ENCODE measurements at regions not wholly inside any gene's neighbourhood (a gene's known extent, or its start where the extent isn't known, plus 50 kb on each side); places are given as distances from the start of the nearest gene placed in this dataset.

- Histone ChIP-seq H3K36me3 (replicated peaks in 1 of 2; ENCODE audit: control extremely low read depth in 1 of 2, control insufficient read depth in 1 of 2, extremely low read depth in 1 of 2, insufficient read depth in 2 of 2, low read length in 1 of 2) (no peaks in the 10 kb centered on the region), H3K9me3 (ENCODE audit: control extremely low read depth in 1 of 3, control insufficient read depth in 2 of 3, insufficient read depth in 1 of 3, low read length in 2 of 3) (no peaks in the 10 kb centered on the region), H2AFZ (ENCODE audit: insufficient read depth, low read depth, low read length, poor library complexity, severe bottlenecking) (no peak overlapping the region), H3K9ac (ENCODE audit: low read length) (no peak overlapping the region), H3K79me2 (ENCODE audit: control insufficient read depth, insufficient read depth, low read length) (no peaks in the 10 kb centered on the region), H3K27me3 (replicated peaks in 1 of 4; ENCODE audit: control extremely low read depth in 1 of 4, control insufficient read depth in 3 of 4, insufficient read depth in 4 of 4, low read length in 3 of 4) (no peaks in the 10 kb centered on the region), H3K4me3 (ENCODE audit: control extremely low read depth in 1 of 5, extremely low read depth in 1 of 5, insufficient read depth in 1 of 5, low read depth in 2 of 5, low read length in 4 of 5) (no peak overlapping the region), H4K20me1 (ENCODE audit: control insufficient read depth, insufficient read depth, low read length, poor library complexity, severe bottlenecking) (no peaks in the 10 kb centered on the region), H3K4me1 (ENCODE audit: control insufficient read depth in 2 of 2, insufficient read depth in 2 of 2, low read length in 2 of 2) (no peaks in the 10 kb centered on the region), H3K4me2 (replicated peaks; ENCODE audit: low read depth, low read length, poor library complexity, severe bottlenecking) (no peak overlapping the region), H3K27ac (ENCODE audit: low read length in 2 of 2) (no peak overlapping the region)
- Mint-ChIP-seq H3K27me3 (no peaks in the 10 kb centered on the region), H3K27ac (no peak overlapping the region), H3K4me1 (no peaks in the 10 kb centered on the region), H3K9me3 (ENCODE audit: insufficient read depth) (no peaks in the 10 kb centered on the region), H3K4me3 (no peak overlapping the region)
- ChIA-PET POLR2A (no interaction called here), CTCF (no interaction called here)
- WGBS (ENCODE audit: insufficient coverage): 89% methylated on average over 1 of the region's 3 CpGs
- DNase-seq (no peak), ATAC-seq (ENCODE audit: low read depth) (no peak)
- no peak for TF ChIP-seq CTCF (IDR thresholded peaks at IDR 0.05)
- no peak for TF ChIP-seq EZH2 (IDR thresholded peaks at IDR 0.05; ENCODE audit: borderline replicate concordance, insufficient read depth, low read depth, low read length, poor library complexity, severe bottlenecking)
- intact Hi-C loops (cut with micrococcal nuclease): no loop called here
These were observed 67.2 kb upstream of the OLFM4 start for GRCh38 chr13:52961256-52961910.

- Histone ChIP-seq H3K27ac (ENCODE audit: low read length in 2 of 2) (no peak overlapping the region), H3K27me3 (replicated peaks in 1 of 4; ENCODE audit: control extremely low read depth in 1 of 4, control insufficient read depth in 3 of 4, insufficient read depth in 4 of 4, low read length in 3 of 4) (no peaks in the 10 kb centered on the region), H3K79me2 (ENCODE audit: control insufficient read depth, insufficient read depth, low read length) (no peaks in the 10 kb centered on the region), H4K20me1 (ENCODE audit: control insufficient read depth, insufficient read depth, low read length, poor library complexity, severe bottlenecking) (no peaks in the 10 kb centered on the region), H3K36me3 (replicated peaks in 1 of 2; ENCODE audit: control extremely low read depth in 1 of 2, control insufficient read depth in 1 of 2, extremely low read depth in 1 of 2, insufficient read depth in 2 of 2, low read length in 1 of 2) (no peaks in the 10 kb centered on the region), H2AFZ (ENCODE audit: insufficient read depth, low read depth, low read length, poor library complexity, severe bottlenecking) (no peak overlapping the region), H3K4me3 (ENCODE audit: control extremely low read depth in 1 of 5, extremely low read depth in 1 of 5, insufficient read depth in 1 of 5, low read depth in 2 of 5, low read length in 4 of 5) (no peak overlapping the region), H3K9me3 (ENCODE audit: control extremely low read depth in 1 of 3, control insufficient read depth in 2 of 3, insufficient read depth in 1 of 3, low read length in 2 of 3) (no peaks in the 10 kb centered on the region), H3K4me1 (ENCODE audit: control insufficient read depth in 2 of 2, insufficient read depth in 2 of 2, low read length in 2 of 2) (no peaks in the 10 kb centered on the region), H3K9ac (ENCODE audit: low read length) (no peak overlapping the region), H3K4me2 (replicated peaks; ENCODE audit: low read depth, low read length, poor library complexity, severe bottlenecking) (no peak overlapping the region)
- no peak for ATAC-seq (ENCODE audit: low read depth)
- Mint-ChIP-seq H3K9me3 (ENCODE audit: insufficient read depth) (no peaks in the 10 kb centered on the region), H3K27ac (no peak overlapping the region), H3K4me3 (no peak overlapping the region), H3K27me3 (no peaks in the 10 kb centered on the region), H3K4me1 (no peaks in the 10 kb centered on the region)
- WGBS (ENCODE audit: insufficient coverage): 72% methylated on average over 3 of the region's 4 CpGs
- POLR2A ChIA-PET: no interaction called here
- CTCF ChIA-PET: interaction anchor here (1.2 to 6.3 kb wide), 2 partner anchors 12 to 108 kb away, joined by 3 to 35 read pairs; no protein-coding TSS in a partner anchor
- intact Hi-C loops (cut with micrococcal nuclease): no loop called here
- no peak for TF ChIP-seq EZH2 (IDR thresholded peaks at IDR 0.05; ENCODE audit: borderline replicate concordance, insufficient read depth, low read depth, low read length, poor library complexity, severe bottlenecking)
- TF ChIP-seq CTCF (IDR thresholded peaks at IDR 0.05): no peak
- DNase-seq: no peak
These were observed 73.1 kb upstream of the OLFM4 start for GRCh38 chr13:52955472-52955874.
